CD14-positive monocyte (primary cell): ENCODE measurements at regions not wholly inside any gene's neighbourhood (a gene's known extent, or its start where the extent isn't known, plus 50 kb on each side); places are given as distances from the start of the nearest gene placed in this dataset.

ENCODE experiments used
- DNase-seq, 3 donors: peaks; one replicate each; pipeline ENCODE4 v3.0.0-alpha.2; 2011 to 2022
- H2AFZ ChIP-seq: 2 replicates; pipeline ENCODE4 v1.6.0; 2012; ENCODE audit warnings: mild to moderate bottlenecking, low read depth, low read length, inconsistent platforms; ENCODE audit not compliant: insufficient read depth, poor library complexity, severe bottlenecking
- H3K27ac ChIP-seq, 2 donors: 1 replicate in 1 of 2; 2 replicates in 1 of 2; pipeline ENCODE4 v1.5.1; 2012 to 2013; ENCODE audit warnings: low read length in 2 of 2, control low read depth in 1 of 2, inconsistent platforms in 1 of 2, low read depth in 1 of 2, mild to moderate bottlenecking in 1 of 2
- H3K27me3 ChIP-seq, 2 donors: one replicate each; pipeline versions ENCODE4 v1.6.0 to v1.6.1; 2011 to 2013; ENCODE audit warnings: low read length in 2 of 2; ENCODE audit not compliant: control insufficient read depth in 2 of 2, insufficient read depth in 2 of 2
- H3K36me3 ChIP-seq, 2 donors: replicated peaks in 1 of 2; 1 replicate in 1 of 2; 2 replicates in 1 of 2; pipeline versions ENCODE4 v1.5.1 to v1.6.1; 2012 to 2013; ENCODE audit warnings: low read length in 2 of 2, control low read depth in 1 of 2, inconsistent platforms in 1 of 2, mild to moderate bottlenecking in 1 of 2; ENCODE audit not compliant: insufficient read depth in 2 of 2, control insufficient read depth in 1 of 2
- H3K4me1 ChIP-seq, 2 donors: 1 replicate in 1 of 2; 2 replicates in 1 of 2; pipeline versions ENCODE4 v1.5.1 to v1.6.1; 2012 to 2013; ENCODE audit warnings: low read length in 2 of 2, control low read depth in 1 of 2, inconsistent platforms in 1 of 2, mild to moderate bottlenecking in 1 of 2, moderate library complexity in 1 of 2; ENCODE audit not compliant: insufficient read depth in 2 of 2, control insufficient read depth in 1 of 2
- H3K4me2 ChIP-seq: replicated peaks from 2 replicates; pipeline ENCODE3; 2012; ENCODE audit warnings: low read length, moderate library complexity, mild to moderate bottlenecking; ENCODE audit not compliant: poor library complexity, severe bottlenecking; ENCODE audit errors: extremely low read depth
- H3K4me3 ChIP-seq, 3 experiments: fragments of 200-600 bp in 1 of 3; sonication (generic) in 1 of 3; replicated peaks in 1 of 3; 1 replicate in 2 of 3; 2 replicates in 1 of 3; pipeline ENCODE4 v1.5.1; 2011 to 2013; ENCODE audit warnings: low read length in 3 of 3, mild to moderate bottlenecking in 3 of 3, control low read depth in 2 of 3, low read depth in 2 of 3, inconsistent platforms in 1 of 3, moderate library complexity in 1 of 3
- H3K79me2 ChIP-seq: 2 replicates; pipeline ENCODE4 v1.6.0; 2012; ENCODE audit warnings: mild to moderate bottlenecking, control low read depth, inconsistent platforms, low read length, moderate library complexity; ENCODE audit not compliant: insufficient read depth
- H3K9ac ChIP-seq: 2 replicates; pipeline ENCODE4 v1.6.0; 2017; ENCODE audit warnings: low read length, mild to moderate bottlenecking; ENCODE audit not compliant: insufficient read depth, poor library complexity, severe bottlenecking
- H3K9me3 ChIP-seq, 2 donors: replicated peaks in 1 of 2; 1 replicate in 1 of 2; 2 replicates in 1 of 2; pipeline versions ENCODE4 v1.5.1 to v1.6.1; 2012 to 2013; ENCODE audit warnings: low read length in 2 of 2, control low read depth in 1 of 2; ENCODE audit not compliant: control insufficient read depth in 1 of 2, insufficient read depth in 1 of 2
- H4K20me1 ChIP-seq: 2 replicates; pipeline ENCODE4 v1.6.0; 2012; ENCODE audit warnings: mild to moderate bottlenecking, low read length, control low read depth, moderate library complexity; ENCODE audit not compliant: insufficient read depth
- H3K27ac Mint-ChIP-seq, 7 donors: one replicate each; pipeline ENCODE4 v1.8.0; 2020; ENCODE audit warnings: mild to moderate bottlenecking in 7 of 7, mixed read lengths in 7 of 7, moderate library complexity in 6 of 7, inconsistent platforms in 2 of 7
- H3K27me3 Mint-ChIP-seq, 3 donors: one replicate each; pipeline ENCODE4 v1.8.0; 2021 to 2022; ENCODE audit warnings: low read depth in 3 of 3, mild to moderate bottlenecking in 3 of 3, mixed read lengths in 3 of 3, moderate library complexity in 3 of 3, inconsistent platforms in 1 of 3
- H3K36me3 Mint-ChIP-seq, 2 donors: one replicate each; pipeline ENCODE4 v1.8.0; 2020; ENCODE audit warnings: mixed read lengths in 2 of 2, inconsistent platforms in 1 of 2, mild to moderate bottlenecking in 1 of 2
- H3K4me1 Mint-ChIP-seq: one replicate; pipeline ENCODE4 v1.8.0; 2020; ENCODE audit warnings: mild to moderate bottlenecking, mixed read lengths
- H3K4me3 Mint-ChIP-seq, 2 donors: one replicate each; pipeline ENCODE4 v1.8.0; 2020; ENCODE audit warnings: mild to moderate bottlenecking in 2 of 2, mixed read lengths in 2 of 2, moderate library complexity in 1 of 2
- H3K9me3 Mint-ChIP-seq, 7 donors: one replicate each; pipeline ENCODE4 v1.8.0; 2020 to 2022; ENCODE audit warnings: mixed read lengths in 7 of 7, mild to moderate bottlenecking in 6 of 7, moderate library complexity in 6 of 7, inconsistent platforms in 2 of 7
- WGBS: methylation state at CpG from one replicate; pipeline ENCODE4 v1.1.5; 2013; ENCODE audit warnings: missing lambda C conversion rate; ENCODE audit not compliant: insufficient coverage; 5-methylcytosine and 5-hydroxymethylcytosine counted together
- intact Hi-C, 2 donors: fragments of 100-400 bp; cut with micrococcal nuclease; formaldehyde crosslinking; loops; one replicate each; pipeline versions ENCODE4 v1.15.0 to v1.15.1; 2023
- TF ChIP-seq, protein P1 (sequence below): fragments of 200-600 bp; IDR thresholded peaks from one replicate; pipeline ENCODE4 v1.8.0; 2022; ENCODE audit warnings: antibody characterized with exemption, mild to moderate bottlenecking

DNA sequence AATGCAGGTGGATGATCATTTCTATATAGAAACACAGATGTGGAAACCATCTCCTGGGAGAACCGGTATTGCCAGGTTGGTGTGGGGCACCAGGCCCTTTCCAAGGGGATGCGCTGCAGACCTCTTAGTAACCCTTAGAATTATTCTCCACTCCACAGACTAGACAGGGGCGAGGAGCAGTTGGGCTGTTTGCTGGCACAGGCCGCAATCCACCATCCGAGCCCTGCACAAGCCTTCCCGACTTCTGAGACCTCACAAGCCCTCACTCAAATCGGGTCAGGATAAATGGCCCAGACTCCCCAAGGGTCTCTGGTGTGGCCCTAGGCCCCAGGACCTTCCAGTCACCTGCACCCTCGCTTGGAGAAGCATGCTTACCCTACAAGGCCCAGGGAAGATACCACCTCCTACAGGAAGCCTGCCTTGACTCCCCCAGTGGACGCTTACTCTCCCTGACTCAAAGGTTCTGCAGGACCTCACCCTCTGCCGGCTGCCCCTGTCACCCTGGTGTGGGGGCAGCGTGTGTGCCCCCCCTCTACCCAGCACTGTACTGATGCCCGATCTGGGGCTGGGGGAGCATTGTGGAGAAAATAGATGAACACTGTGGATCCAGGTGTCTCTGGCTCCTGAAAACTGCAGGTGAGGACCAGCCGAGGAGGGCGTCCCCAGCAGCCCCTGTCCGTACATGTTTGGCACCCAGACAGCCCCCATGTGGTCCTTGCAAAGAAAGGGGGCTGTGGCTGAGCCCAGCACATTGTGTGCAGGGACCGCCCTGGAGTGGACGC lies 49.8 kb upstream of the ACSF3 start:
- Mint-ChIP-seq H3K4me1 (no peaks in the 10 kb centered on the region), H3K9me3 (peaks cover 0 to 3% (median 0%) of the 10 kb centered on the region in 7 donors), H3K36me3 (no peaks in the 10 kb centered on the region), H3K27me3 (peaks cover 3 to 21% (median 7%) of the 10 kb centered on the region in 3 donors), H3K27ac (no peak overlapping the region), H3K4me3 (no peak overlapping the region)
- Histone ChIP-seq H3K27ac (no peak overlapping the region), H3K4me2 (no peak overlapping the region), H2AFZ (no peak overlapping the region), H3K4me1 (no peaks in the 10 kb centered on the region), H3K4me3 (no peak overlapping the region), H3K79me2 (no peaks in the 10 kb centered on the region), H3K9me3 (no peaks in the 10 kb centered on the region), H3K27me3 (no peaks in the 10 kb centered on the region), H3K36me3 (no peaks in the 10 kb centered on the region), H3K9ac (no peak overlapping the region), H4K20me1 (no peaks in the 10 kb centered on the region)
- no peak for DNase-seq
- TF ChIP-seq, protein P1, sequence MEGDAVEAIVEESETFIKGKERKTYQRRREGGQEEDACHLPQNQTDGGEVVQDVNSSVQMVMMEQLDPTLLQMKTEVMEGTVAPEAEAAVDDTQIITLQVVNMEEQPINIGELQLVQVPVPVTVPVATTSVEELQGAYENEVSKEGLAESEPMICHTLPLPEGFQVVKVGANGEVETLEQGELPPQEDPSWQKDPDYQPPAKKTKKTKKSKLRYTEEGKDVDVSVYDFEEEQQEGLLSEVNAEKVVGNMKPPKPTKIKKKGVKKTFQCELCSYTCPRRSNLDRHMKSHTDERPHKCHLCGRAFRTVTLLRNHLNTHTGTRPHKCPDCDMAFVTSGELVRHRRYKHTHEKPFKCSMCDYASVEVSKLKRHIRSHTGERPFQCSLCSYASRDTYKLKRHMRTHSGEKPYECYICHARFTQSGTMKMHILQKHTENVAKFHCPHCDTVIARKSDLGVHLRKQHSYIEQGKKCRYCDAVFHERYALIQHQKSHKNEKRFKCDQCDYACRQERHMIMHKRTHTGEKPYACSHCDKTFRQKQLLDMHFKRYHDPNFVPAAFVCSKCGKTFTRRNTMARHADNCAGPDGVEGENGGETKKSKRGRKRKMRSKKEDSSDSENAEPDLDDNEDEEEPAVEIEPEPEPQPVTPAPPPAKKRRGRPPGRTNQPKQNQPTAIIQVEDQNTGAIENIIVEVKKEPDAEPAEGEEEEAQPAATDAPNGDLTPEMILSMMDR, result no peak
- intact Hi-C loops, result no loop called here
- 93% methylated on average over 11 of the region's 17 CpGs for WGBS
